ENCODE measurements at regions not wholly inside any gene's neighbourhood (a gene's known extent, or its start where the extent isn't known, plus 50 kb on each side); places are given as distances from the start of the nearest gene placed in this dataset.
A peak's percentile ranks its signal among the peaks of the same experiment; 100 is the strongest.
"Not testable (repeated sequence)": the region's sequence is repeated elsewhere in the genome, so short reads cannot be mapped to it uniquely, and the experiment has no call there.

DNA sequence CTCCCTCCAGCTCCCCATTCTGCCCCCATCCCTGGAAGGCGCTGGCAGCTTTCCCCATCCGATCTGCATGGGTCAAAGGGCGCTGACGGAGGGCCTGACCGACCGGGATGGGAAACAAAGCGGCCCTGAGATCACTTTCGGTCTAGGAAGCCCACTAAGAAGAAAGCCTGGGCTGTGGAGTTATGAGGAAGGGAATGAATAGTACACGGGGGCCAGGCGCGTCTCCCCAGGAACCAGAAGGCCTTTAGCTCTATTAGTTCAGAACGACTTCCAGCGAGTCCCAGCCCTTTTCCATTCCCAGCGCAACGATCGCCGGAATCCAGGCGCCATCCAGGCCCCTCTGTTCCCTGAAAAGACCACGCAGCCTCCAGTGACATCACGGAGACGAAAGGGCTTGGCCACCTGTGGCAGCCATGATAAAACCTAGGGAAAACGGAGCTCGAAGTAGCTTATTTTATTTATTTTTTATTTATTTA, 70.1 kb upstream of the CCDC180 start:
- Histone ChIP-seq H3K9me3 (ENCODE audit: insufficient read depth, low read length, severe bottlenecking) (no peaks in the 10 kb centered on the region), H3K27ac (ENCODE audit: low read length) (peak overlapping the region; percentile 88), H3K4me1 (ENCODE audit: insufficient read depth, low read length) (peaks cover 25% of the 10 kb centered on the region), H3K4me3 (ENCODE audit: low read depth in 1 of 2, low read length in 2 of 2) (peak overlapping the region; percentile 47 to 77; a peak in 3 of 4 replicates), H3K79me2 (ENCODE audit: insufficient read depth, low read length) (peaks cover 51% of the 10 kb centered on the region), H4K20me1 (ENCODE audit: insufficient read depth, low read length) (no peaks in the 10 kb centered on the region), H3K9ac (ENCODE audit: low read depth, low read length) (peak overlapping the region; percentile 81), H3K4me2 (ENCODE audit: insufficient read depth, low read length) (peak overlapping the region; percentile 83), H3K27me3 (ENCODE audit: insufficient read depth, low read length, poor library complexity) (no peaks in the 10 kb centered on the region), H2AFZ (ENCODE audit: low read depth, low read length) (peak overlapping the region; percentile 89), H3K36me3 (ENCODE audit: insufficient read depth, low read length) (no peaks in the 10 kb centered on the region)
- no peak for DNase-seq
- TF ChIP-seq EZH2 (IDR thresholded peaks at IDR 0.05; ENCODE audit: borderline replicate concordance, low read depth, low read length, severe bottlenecking), result no peak
- TF ChIP-seq, protein P1, sequence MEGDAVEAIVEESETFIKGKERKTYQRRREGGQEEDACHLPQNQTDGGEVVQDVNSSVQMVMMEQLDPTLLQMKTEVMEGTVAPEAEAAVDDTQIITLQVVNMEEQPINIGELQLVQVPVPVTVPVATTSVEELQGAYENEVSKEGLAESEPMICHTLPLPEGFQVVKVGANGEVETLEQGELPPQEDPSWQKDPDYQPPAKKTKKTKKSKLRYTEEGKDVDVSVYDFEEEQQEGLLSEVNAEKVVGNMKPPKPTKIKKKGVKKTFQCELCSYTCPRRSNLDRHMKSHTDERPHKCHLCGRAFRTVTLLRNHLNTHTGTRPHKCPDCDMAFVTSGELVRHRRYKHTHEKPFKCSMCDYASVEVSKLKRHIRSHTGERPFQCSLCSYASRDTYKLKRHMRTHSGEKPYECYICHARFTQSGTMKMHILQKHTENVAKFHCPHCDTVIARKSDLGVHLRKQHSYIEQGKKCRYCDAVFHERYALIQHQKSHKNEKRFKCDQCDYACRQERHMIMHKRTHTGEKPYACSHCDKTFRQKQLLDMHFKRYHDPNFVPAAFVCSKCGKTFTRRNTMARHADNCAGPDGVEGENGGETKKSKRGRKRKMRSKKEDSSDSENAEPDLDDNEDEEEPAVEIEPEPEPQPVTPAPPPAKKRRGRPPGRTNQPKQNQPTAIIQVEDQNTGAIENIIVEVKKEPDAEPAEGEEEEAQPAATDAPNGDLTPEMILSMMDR (IDR thresholded peaks at IDR 0.05; ENCODE audit: borderline replicate concordance, extremely low read depth, low read length, poor library complexity, severe bottlenecking), result no peak
- ATAC-seq (ENCODE audit: insufficient read depth, low read depth), result no peak

DNA sequence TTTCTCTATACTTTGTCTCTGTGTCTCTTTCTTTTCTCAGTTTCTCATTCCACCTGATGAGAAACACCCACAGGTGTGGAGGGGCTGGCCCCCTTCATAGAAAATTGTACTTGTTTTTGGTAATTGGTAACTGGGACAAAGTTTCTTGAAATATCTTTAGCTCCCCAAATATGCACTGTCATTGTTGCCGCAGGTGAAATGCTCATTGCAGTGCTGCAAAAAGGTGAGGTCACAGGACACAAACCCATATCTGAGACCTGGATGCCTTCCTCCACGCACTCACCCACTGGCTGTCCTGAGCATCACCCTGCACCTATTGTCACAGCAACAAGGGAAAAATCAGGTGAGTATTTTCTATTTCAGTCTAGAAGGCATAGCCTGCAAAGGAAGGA, 74.5 kb upstream of the CCDC180 start:
- Histone ChIP-seq H3K4me1 (ENCODE audit: insufficient read depth, low read length) (peaks cover 14% of the 10 kb centered on the region), H3K79me2 (ENCODE audit: insufficient read depth, low read length) (peaks cover 21% of the 10 kb centered on the region)
- not testable (repeated sequence) for H3K27ac ChIP-seq (ENCODE audit: low read length); H3K4me3 ChIP-seq (ENCODE audit: low read depth in 1 of 2, low read length in 2 of 2); H3K36me3 ChIP-seq (ENCODE audit: insufficient read depth, low read length); H3K4me2 ChIP-seq (ENCODE audit: insufficient read depth, low read length); DNase-seq; ATAC-seq (ENCODE audit: insufficient read depth, low read depth); H3K9ac ChIP-seq (ENCODE audit: low read depth, low read length); H4K20me1 ChIP-seq (ENCODE audit: insufficient read depth, low read length); H2AFZ ChIP-seq (ENCODE audit: low read depth, low read length); H3K9me3 ChIP-seq (ENCODE audit: insufficient read depth, low read length, severe bottlenecking); H3K27me3 ChIP-seq (ENCODE audit: insufficient read depth, low read length, poor library complexity)

DNA sequence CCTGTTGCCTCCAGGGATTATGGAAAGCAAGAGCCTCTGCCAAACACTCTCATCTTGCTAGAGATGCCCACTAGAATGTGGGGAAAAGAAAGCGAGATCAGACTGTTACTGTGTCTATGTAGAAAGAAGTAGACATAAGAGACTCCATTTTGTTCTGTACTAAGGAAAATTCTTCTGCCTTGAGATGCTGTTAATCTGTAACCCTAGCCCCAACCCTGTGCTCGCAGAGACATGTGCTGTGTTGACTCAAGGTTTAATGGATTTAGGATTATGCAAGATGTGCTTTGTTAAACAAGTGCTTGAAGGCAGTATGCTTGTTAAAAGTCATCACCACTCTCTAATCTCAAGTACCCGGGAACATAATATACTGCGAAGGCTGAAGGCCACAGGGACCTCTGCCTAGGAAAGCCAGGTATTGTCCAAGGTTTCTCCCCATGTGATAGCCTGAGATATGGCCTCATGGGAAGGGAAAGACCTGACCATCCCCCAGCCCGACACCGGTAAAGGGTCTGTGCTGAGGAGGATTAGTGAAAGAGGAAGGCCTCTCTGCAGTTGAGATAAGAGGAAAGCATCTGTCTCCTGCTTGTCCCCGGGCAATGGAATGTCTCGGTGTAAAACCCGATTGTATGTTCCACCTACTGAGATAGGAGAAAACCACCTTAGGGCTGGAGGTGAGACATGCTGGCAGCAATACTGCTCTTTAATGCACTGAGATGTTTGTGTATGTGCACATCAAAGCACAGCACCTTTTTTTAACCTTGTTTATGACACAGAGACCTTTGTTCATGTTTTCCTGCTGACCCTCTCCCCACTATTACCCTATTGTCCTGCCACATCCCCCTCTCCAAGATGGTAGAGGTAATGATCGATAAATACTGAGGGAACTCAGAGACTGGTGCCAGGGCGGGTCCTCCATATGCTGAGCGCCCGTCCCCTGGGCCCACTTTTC, 75.1 kb upstream of the CCDC180 start:
- H3K27ac ChIP-seq (ENCODE audit: low read length); ATAC-seq (ENCODE audit: insufficient read depth, low read depth); H3K4me2 ChIP-seq (ENCODE audit: insufficient read depth, low read length); DNase-seq; H2AFZ ChIP-seq (ENCODE audit: low read depth, low read length); H3K27me3 ChIP-seq (ENCODE audit: insufficient read depth, low read length, poor library complexity); H3K4me3 ChIP-seq (ENCODE audit: low read depth in 1 of 2, low read length in 2 of 2); H3K36me3 ChIP-seq (ENCODE audit: insufficient read depth, low read length); H3K9me3 ChIP-seq (ENCODE audit: insufficient read depth, low read length, severe bottlenecking); H3K9ac ChIP-seq (ENCODE audit: low read depth, low read length); H4K20me1 ChIP-seq (ENCODE audit: insufficient read depth, low read length): not testable (repeated sequence)
- peaks cover 11% of the 10 kb centered on the region for H3K4me1 ChIP-seq (ENCODE audit: insufficient read depth, low read length)
- peaks cover 15% of the 10 kb centered on the region for H3K79me2 ChIP-seq (ENCODE audit: insufficient read depth, low read length)

DNA sequence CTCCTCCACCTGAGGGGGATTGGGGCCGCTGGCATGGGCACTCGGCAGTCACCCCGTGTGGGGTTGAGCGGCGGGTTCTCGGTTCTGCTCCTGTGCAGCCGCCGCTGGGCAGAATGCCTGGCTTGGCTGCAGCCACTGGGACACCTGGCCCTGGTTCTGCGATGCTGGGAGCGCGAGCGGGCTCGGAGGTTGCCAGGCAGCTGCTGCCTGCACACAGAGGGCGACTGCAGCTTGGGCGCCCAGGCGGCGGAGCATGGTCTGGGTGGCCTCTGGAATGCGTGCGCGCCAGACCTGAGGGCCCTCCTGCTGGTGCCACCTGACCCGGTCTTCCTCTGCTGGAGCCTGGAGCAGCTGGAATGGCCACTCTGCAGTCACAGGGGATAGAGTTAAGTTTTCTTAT, 85.1 kb upstream of the CCDC180 start:
- not testable (repeated sequence) for DNase-seq; H2AFZ ChIP-seq (ENCODE audit: low read depth, low read length); H3K9me3 ChIP-seq (ENCODE audit: insufficient read depth, low read length, severe bottlenecking); ATAC-seq (ENCODE audit: insufficient read depth, low read depth); H3K4me1 ChIP-seq (ENCODE audit: insufficient read depth, low read length); H3K79me2 ChIP-seq (ENCODE audit: insufficient read depth, low read length); H3K4me3 ChIP-seq (ENCODE audit: low read depth in 1 of 2, low read length in 2 of 2); H3K27me3 ChIP-seq (ENCODE audit: insufficient read depth, low read length, poor library complexity); H3K36me3 ChIP-seq (ENCODE audit: insufficient read depth, low read length); H3K9ac ChIP-seq (ENCODE audit: low read depth, low read length); H4K20me1 ChIP-seq (ENCODE audit: insufficient read depth, low read length); H3K27ac ChIP-seq (ENCODE audit: low read length); H3K4me2 ChIP-seq (ENCODE audit: insufficient read depth, low read length)

DNA sequence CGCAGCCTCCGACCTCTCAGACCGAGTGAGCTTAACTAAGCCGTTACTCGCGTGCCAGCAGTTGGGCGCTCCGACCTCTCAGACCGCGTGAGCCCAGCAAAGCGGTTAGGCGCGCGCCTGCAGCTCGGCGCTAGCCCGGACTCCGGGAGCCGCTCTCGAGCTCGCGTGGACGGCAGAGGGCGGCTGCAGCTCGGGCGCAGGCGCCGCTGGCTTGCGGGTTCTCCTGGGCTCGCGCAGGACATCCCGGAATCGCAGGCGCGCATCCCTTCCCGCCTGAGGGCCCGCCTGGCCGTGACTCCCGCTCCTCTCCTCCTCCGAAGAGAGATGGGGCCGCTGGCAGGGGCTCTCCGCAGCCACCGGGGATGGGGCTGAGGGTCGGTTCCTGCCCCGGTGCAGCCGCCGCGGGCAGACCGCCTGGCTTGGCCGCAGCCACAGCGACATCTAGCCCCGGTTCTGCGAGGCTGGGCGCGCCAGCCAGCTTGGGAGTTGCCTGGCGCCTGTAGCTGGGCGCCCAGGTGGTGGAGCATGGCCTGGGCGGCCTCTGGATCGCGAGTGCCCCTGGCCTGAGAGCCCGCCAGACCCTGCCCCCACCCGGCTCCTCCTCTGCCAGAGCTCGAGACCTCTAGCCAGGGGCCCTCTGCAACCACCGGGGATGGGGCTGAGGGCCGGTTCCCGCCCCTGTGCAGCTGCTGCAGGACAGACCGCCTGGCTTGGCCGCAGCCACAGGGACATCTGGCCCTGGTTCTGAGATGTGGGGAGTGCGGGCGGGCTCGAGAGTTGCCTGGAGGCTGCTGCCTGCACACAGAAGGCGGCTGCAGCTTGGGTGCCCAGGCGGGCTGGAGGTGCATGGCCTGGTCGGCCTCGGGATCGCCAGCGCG, 85.7 kb upstream of the CCDC180 start:
- H3K27ac ChIP-seq (ENCODE audit: low read length); ATAC-seq (ENCODE audit: insufficient read depth, low read depth); DNase-seq: not testable (repeated sequence)

More for the DNA sequence above, 85.7 kb upstream of the CCDC180 start:
- not testable (repeated sequence) for H3K79me2 ChIP-seq (ENCODE audit: insufficient read depth, low read length); H3K4me3 ChIP-seq (ENCODE audit: low read depth in 1 of 2, low read length in 2 of 2); H3K9ac ChIP-seq (ENCODE audit: low read depth, low read length); H3K4me1 ChIP-seq (ENCODE audit: insufficient read depth, low read length); H3K9me3 ChIP-seq (ENCODE audit: insufficient read depth, low read length, severe bottlenecking); H3K27me3 ChIP-seq (ENCODE audit: insufficient read depth, low read length, poor library complexity); H2AFZ ChIP-seq (ENCODE audit: low read depth, low read length); H4K20me1 ChIP-seq (ENCODE audit: insufficient read depth, low read length); H3K4me2 ChIP-seq (ENCODE audit: insufficient read depth, low read length); H3K36me3 ChIP-seq (ENCODE audit: insufficient read depth, low read length)

All from DND-41 (cell line).